ENCODE measurements at regions not wholly inside any gene's neighbourhood (a gene's known extent, or its start where the extent isn't known, plus 50 kb on each side); places are given as distances from the start of the nearest gene placed in this dataset.

- Histone ChIP-seq H3K79me2 (ENCODE audit: insufficient read depth) (no peaks in the 10 kb centered on the region), H3F3A (ENCODE audit: insufficient read depth) (peaks cover 10% of the 10 kb centered on the region; the same call in 1 of the 2 replicates), H3K9ac (no peak overlapping the region), H2AFZ (no peak overlapping the region), H4K20me1 (ENCODE audit: insufficient read depth) (no peaks in the 10 kb centered on the region), H3K36me3 (ENCODE audit: low read depth) (no peaks in the 10 kb centered on the region), H3K4me1 (ENCODE audit: insufficient read depth) (peaks cover 7% of the 10 kb centered on the region; the same call in 1 of the 2 replicates), H3K4me2 (ENCODE audit: unreplicated experiment) (no peak overlapping the region), H3K9me2 (ENCODE audit: insufficient read depth) (no peaks in the 10 kb centered on the region), H3K4me3 (no peak overlapping the region), H3K27me3 (replicated peaks; ENCODE audit: insufficient read depth) (no peaks in the 10 kb centered on the region), H3K9me3 (ENCODE audit: low read depth) (no peaks in the 10 kb centered on the region), H3K27ac (no peak overlapping the region)
- WGBS, 2 experiments (ENCODE audit: low coverage in 1 of 2, low lambda C conversion rate in 2 of 2, missing lambda C conversion rate in 2 of 2): 84 to 89% methylated on average over 5 of the region's 5 CpGs
- no peak for DNase-seq
- TF ChIP-seq EZH2 (IDR thresholded peaks at IDR 0.05; ENCODE audit: insufficient read depth, poor library complexity, severe bottlenecking): no peak
- no peak for TF ChIP-seq EZH2phosphoT487 (IDR thresholded peaks at IDR 0.05; ENCODE audit: insufficient read depth, low read depth)
- in situ Hi-C loops (cut with MboI): no loop called here
Measured at GRCh38 chr18:61953161-61953560, 60.4 kb upstream of the RNF152 start.

- no peak overlapping the region for H3K27ac ChIP-seq
Measured at GRCh38 chr18:61951396-61951795, 58.6 kb upstream of the RNF152 start.

GRCh38 chr18:61950371-61950770, 57.6 kb upstream of the RNF152 start:
- WGBS, 2 experiments (ENCODE audit: low coverage in 1 of 2, low lambda C conversion rate in 2 of 2, missing lambda C conversion rate in 2 of 2): 82 to 89% methylated on average over 3 of the region's 3 CpGs
- H3K9me3 ChIP-seq (ENCODE audit: low read depth): no peaks in the 10 kb centered on the region
- H3K4me3 ChIP-seq: no peak overlapping the region
- H3K9ac ChIP-seq: no peak overlapping the region
- DNase-seq: no peak
- H4K20me1 ChIP-seq (ENCODE audit: insufficient read depth): no peaks in the 10 kb centered on the region
- no peak overlapping the region for H3K4me2 ChIP-seq (ENCODE audit: unreplicated experiment)
- no peaks in the 10 kb centered on the region for H3K9me2 ChIP-seq (ENCODE audit: insufficient read depth)
- peaks cover 10% of the 10 kb centered on the region; the same call in 1 of the 2 replicates for H3F3A ChIP-seq (ENCODE audit: insufficient read depth)
- H3K79me2 ChIP-seq (ENCODE audit: insufficient read depth): no peaks in the 10 kb centered on the region
- TF ChIP-seq EZH2 (IDR thresholded peaks at IDR 0.05; ENCODE audit: insufficient read depth, poor library complexity, severe bottlenecking) (no peak), EZH2phosphoT487 (IDR thresholded peaks at IDR 0.05; ENCODE audit: insufficient read depth, low read depth) (no peak)
- in situ Hi-C loops (cut with MboI): no loop called here
- no peak overlapping the region for H2AFZ ChIP-seq
- H3K36me3 ChIP-seq (ENCODE audit: low read depth): no peaks in the 10 kb centered on the region
- H3K27ac ChIP-seq: no peak overlapping the region
- H3K4me1 ChIP-seq (ENCODE audit: insufficient read depth): peaks cover 13% of the 10 kb centered on the region
- no peaks in the 10 kb centered on the region for H3K27me3 ChIP-seq (replicated peaks; ENCODE audit: insufficient read depth)

More at GRCh38 chr18:61951396-61951795, 58.6 kb upstream of the RNF152 start:
- Histone ChIP-seq H3K4me1 (ENCODE audit: insufficient read depth) (peaks cover 9% of the 10 kb centered on the region), H3K9me3 (ENCODE audit: low read depth) (no peaks in the 10 kb centered on the region), H2AFZ (no peak overlapping the region), H4K20me1 (ENCODE audit: insufficient read depth) (no peaks in the 10 kb centered on the region), H3K36me3 (ENCODE audit: low read depth) (no peaks in the 10 kb centered on the region), H3K4me3 (no peak overlapping the region), H3K4me2 (ENCODE audit: unreplicated experiment) (no peak overlapping the region), H3K27me3 (replicated peaks; ENCODE audit: insufficient read depth) (no peaks in the 10 kb centered on the region), H3F3A (ENCODE audit: insufficient read depth) (peaks cover 10% of the 10 kb centered on the region; the same call in 1 of the 2 replicates), H3K79me2 (ENCODE audit: insufficient read depth) (no peaks in the 10 kb centered on the region), H3K9ac (no peak overlapping the region), H3K9me2 (ENCODE audit: insufficient read depth) (no peaks in the 10 kb centered on the region)
- DNase-seq: no peak
- in situ Hi-C loops (cut with MboI): no loop called here
- TF ChIP-seq EZH2 (IDR thresholded peaks at IDR 0.05; ENCODE audit: insufficient read depth, poor library complexity, severe bottlenecking): no peak
- TF ChIP-seq EZH2phosphoT487 (IDR thresholded peaks at IDR 0.05; ENCODE audit: insufficient read depth, low read depth): no peak
- WGBS, 2 experiments (ENCODE audit: low coverage in 1 of 2, low lambda C conversion rate in 2 of 2, missing lambda C conversion rate in 2 of 2): 95 to 96% methylated on average over 6 of the region's 6 CpGs

GRCh38 chr18:61949946-61950345, 57.1 kb upstream of the RNF152 start:
- no peak for TF ChIP-seq EZH2 (IDR thresholded peaks at IDR 0.05; ENCODE audit: insufficient read depth, poor library complexity, severe bottlenecking)
- no peak for TF ChIP-seq EZH2phosphoT487 (IDR thresholded peaks at IDR 0.05; ENCODE audit: insufficient read depth, low read depth)
- no peaks in the 10 kb centered on the region for H3K36me3 ChIP-seq (ENCODE audit: low read depth)
- in situ Hi-C loops (cut with MboI): loop anchor here (10.0 kb wide), 1 partner anchor 55 kb away; no protein-coding TSS in a partner anchor
- no peak overlapping the region for H3K9ac ChIP-seq
- H3K9me3 ChIP-seq (ENCODE audit: low read depth): no peaks in the 10 kb centered on the region
- no peak overlapping the region for H3K4me2 ChIP-seq (ENCODE audit: unreplicated experiment)
- WGBS, 2 experiments (ENCODE audit: low coverage in 1 of 2, low lambda C conversion rate in 2 of 2, missing lambda C conversion rate in 2 of 2): 78% methylated on average over 10 of the region's 10 CpGs
- H3K4me3 ChIP-seq: no peak overlapping the region
- peaks cover 13% of the 10 kb centered on the region for H3K4me1 ChIP-seq (ENCODE audit: insufficient read depth)
- peak; percentile 48 for DNase-seq
- no peaks in the 10 kb centered on the region for H3K79me2 ChIP-seq (ENCODE audit: insufficient read depth)
- no peaks in the 10 kb centered on the region for H3K9me2 ChIP-seq (ENCODE audit: insufficient read depth)
- no peak overlapping the region for H3K27ac ChIP-seq
- no peaks in the 10 kb centered on the region for H4K20me1 ChIP-seq (ENCODE audit: insufficient read depth)
- H2AFZ ChIP-seq: no peak overlapping the region
- H3F3A ChIP-seq (ENCODE audit: insufficient read depth): peaks cover 10% of the 10 kb centered on the region; the same call in 1 of the 2 replicates
- no peaks in the 10 kb centered on the region for H3K27me3 ChIP-seq (replicated peaks; ENCODE audit: insufficient read depth)
